HCT116 (cell line): ENCODE measurements at regions not wholly inside any gene's neighbourhood (a gene's known extent, or its start where the extent isn't known, plus 50 kb on each side); places are given as distances from the start of the nearest gene placed in this dataset.

Experiments used
- ATAC-seq: fragments of 200-7000 bp; cut with Tn5 transposase; 2 replicates; pipeline ENCODE4 v1.9.1; 2020; ENCODE audit warnings: mild to moderate bottlenecking, moderate library complexity
- BruUV-seq: library from RNA; stranded (reverse); fragments of 400-500 nt; replicated peaks from 2 replicates; lab custom pipeline; 2021; lab: Mats Ljungman, UMichigan
- CTCF ChIA-PET: fragments of 300-600 bp; sonication (Branson Sonifier 250); formaldehyde crosslinking; loops from one replicate; lab custom pipeline; 2021; ENCODE audit warnings: antibody characterized with exemption; lab: Charles Lee
- POLR2A ChIA-PET: fragments of 300-600, 350-600 bp; sonication (Branson Sonifier 250); formaldehyde crosslinking; loops from one replicate; lab custom pipeline; 2021; ENCODE audit warnings: antibody characterized with exemption; lab: Charles Lee
- RAD21 ChIA-PET, 2 experiments: fragments of 300-600 bp; sonication (Branson Sonifier 250); formaldehyde crosslinking; loops; one replicate each; lab custom pipeline; 2023; ENCODE audit warnings: low total read pairs in 2 of 2; ENCODE audit not compliant: uncharacterized antibody in 2 of 2, unreplicated experiment in 2 of 2, low non-redundant PET in 1 of 2; lab: Charles Lee
- DNase-seq: peaks from one replicate; pipeline ENCODE4 v3.0.0-alpha.2; 2010; ENCODE audit warnings: low read depth, low spot score
- H2AFZ ChIP-seq: fragments of 200-600 bp; shearing (Covaris generic), sonication (generic); 2 replicates; pipeline ENCODE4 v1.6.1; 2017; ENCODE audit warnings: low read depth, mixed run types, mixed read lengths, antibody characterized with exemption, low read length; ENCODE audit not compliant: poor library complexity, severe bottlenecking
- H3K27ac ChIP-seq: 2 replicates; pipeline ENCODE4 v1.5.1; 2012; ENCODE audit warnings: low read depth, low read length
- H3K27me3 ChIP-seq: fragments of 200-600 bp; sonication (generic); 2 replicates; pipeline ENCODE4 v1.6.1; 2016; ENCODE audit warnings: mixed run types, low read length, mixed read lengths; ENCODE audit not compliant: insufficient read depth
- H3K36me3 ChIP-seq, 2 experiments: fragments of 200-500 bp in 1 of 2; fragments of 200-600 bp in 1 of 2; sonication (Bioruptor generic) in 1 of 2; sonication (generic) in 1 of 2; 2 replicates each; pipeline versions ENCODE4 v1.5.1 to v1.6.1; 2014 to 2016; ENCODE audit warnings: low read length in 2 of 2, inconsistent platforms in 1 of 2, mixed read lengths in 1 of 2, mixed run types in 1 of 2; ENCODE audit not compliant: insufficient read depth in 2 of 2, control insufficient read depth in 1 of 2
- H3K4me1 ChIP-seq, 2 experiments: fragments of 200-600 bp in 1 of 2; sonication (generic) in 1 of 2; 2 replicates each; pipeline versions ENCODE4 v1.5.1 to v1.6.1; 2012 to 2017; ENCODE audit warnings: low read length in 2 of 2, inconsistent platforms in 1 of 2, mild to moderate bottlenecking in 1 of 2, mixed read lengths in 1 of 2, mixed run types in 1 of 2, moderate library complexity in 1 of 2; ENCODE audit not compliant: insufficient read depth in 2 of 2, control insufficient read depth in 1 of 2
- H3K4me2 ChIP-seq: fragments of 200-600 bp; sonication (generic); 2 replicates; pipeline ENCODE4 v1.6.1; 2017; ENCODE audit warnings: mixed run types, low read length, mixed read lengths
- H3K4me3 ChIP-seq, 2 experiments: fragments of 200-600 bp in 1 of 2; sonication (generic) in 1 of 2; replicated peaks in 1 of 2; 2 replicates each; pipeline ENCODE4 v1.5.1; 2011 to 2016; ENCODE audit warnings: low read length in 2 of 2, control low read depth in 1 of 2, low read depth in 1 of 2, mild to moderate bottlenecking in 1 of 2, mixed read lengths in 1 of 2, mixed run types in 1 of 2
- H3K79me2 ChIP-seq: fragments of 200-600 bp; sonication (generic); 2 replicates; pipeline ENCODE4 v1.6.1; 2017; ENCODE audit warnings: mild to moderate bottlenecking, mixed run types, low read length, moderate library complexity, mixed read lengths; ENCODE audit not compliant: insufficient read depth
- H3K9ac ChIP-seq: fragments of 200-600 bp; sonication (generic); 2 replicates; pipeline ENCODE4 v1.6.1; 2016; ENCODE audit warnings: low read length, mixed read lengths
- H3K9me2 ChIP-seq: fragments of 200-600 bp; sonication (generic), shearing (Covaris generic); 2 replicates; pipeline ENCODE4 v1.6.1; 2017; ENCODE audit warnings: mixed run types, mild to moderate bottlenecking, moderate library complexity; ENCODE audit not compliant: insufficient read depth
- H3K9me3 ChIP-seq, 2 experiments: fragments of 200-500 bp in 1 of 2; fragments of 200-600 bp in 1 of 2; sonication (Bioruptor generic) in 1 of 2; sonication (generic) in 1 of 2; 2 replicates each; pipeline ENCODE4 v1.6.1; 2014 to 2017; ENCODE audit warnings: low read length in 2 of 2, mixed read lengths in 2 of 2, inconsistent platforms in 1 of 2, low read depth in 1 of 2, mild to moderate bottlenecking in 1 of 2, mixed run types in 1 of 2, moderate library complexity in 1 of 2; ENCODE audit not compliant: control insufficient read depth in 1 of 2, insufficient read depth in 1 of 2
- H4K20me1 ChIP-seq: fragments of 200-600 bp; sonication (generic), shearing (Covaris generic); 2 replicates; pipeline ENCODE4 v1.6.1; 2017; ENCODE audit warnings: mixed run types, mild to moderate bottlenecking, moderate library complexity; ENCODE audit not compliant: insufficient read depth
- EZH2phosphoT487 ChIP-seq: fragments of 200-600 bp; IDR thresholded peaks from 2 replicates; pipeline ENCODE4 v1.6.1; 2018; ENCODE audit warnings: antibody characterized with exemption, borderline replicate concordance
- JUND ChIP-seq: IDR thresholded peaks from 2 replicates; pipeline ENCODE4 v1.6.1; 2012
- MAX ChIP-seq: IDR thresholded peaks from 2 replicates; pipeline ENCODE4 v1.6.1; 2012
- RAD21 ChIP-seq: IDR thresholded peaks from 2 replicates; pipeline ENCODE4 v1.6.1; 2012; ENCODE audit warnings: low read depth, mild to moderate bottlenecking
- SP1 ChIP-seq: IDR thresholded peaks from 2 replicates; pipeline ENCODE4 v1.6.1; 2012; ENCODE audit warnings: low read depth
- SRF ChIP-seq: IDR thresholded peaks from 2 replicates; pipeline ENCODE4 v1.6.1; 2012; ENCODE audit warnings: low read depth
- intact Hi-C: fragments of 100-400 bp; cut with micrococcal nuclease; formaldehyde crosslinking; loops from 2 replicates; pipeline ENCODE4 v1.10.0; 2022
- TF ChIP-seq, protein P1 (sequence below): IDR thresholded peaks from 2 replicates; pipeline ENCODE4 v1.6.1; 2011; ENCODE audit warnings: mild to moderate bottlenecking, low read length, moderate library complexity; ENCODE audit not compliant: insufficient replicate concordance; ENCODE audit errors: extremely low read depth
- TF ChIP-seq, protein P2 (sequence below): IDR thresholded peaks from 2 replicates; pipeline ENCODE4 v1.6.1; 2012
- TF ChIP-seq, protein P3 (sequence below), 3 experiments: fragments of 200-600 bp in 1 of 3; sonication (generic) in 1 of 3; IDR thresholded peaks in 2 of 3; conservative IDR thresholded peaks in 1 of 3; 2 replicates each; pipeline ENCODE4 v1.5.1; 2012 to 2017; ENCODE audit warnings: low read depth in 2 of 3, low read length in 2 of 3, antibody characterized with exemption in 1 of 3, borderline replicate concordance in 1 of 3, control low read depth in 1 of 3, mild to moderate bottlenecking in 1 of 3, mixed read lengths in 1 of 3, mixed run types in 1 of 3, moderate library complexity in 1 of 3; ENCODE audit not compliant: insufficient read depth in 1 of 3

GRCh38 chr6:102195311-102195710 lies 801.8 kb downstream of the GRIK2 start:
- H3K27ac ChIP-seq = no peak overlapping the region
- no peaks in the 10 kb centered on the region for H3K79me2 ChIP-seq
- H3K9me3 ChIP-seq = peaks cover 11 to 14% of the 10 kb centered on the region in 2 experiments; a peak in 3 of 4 replicates
- intact Hi-C loops = no loop called here
- H3K4me2 ChIP-seq = no peak overlapping the region
- H2AFZ ChIP-seq = no peak overlapping the region
- no peak for ATAC-seq
- ChIA-PET CTCF (no interaction called here), POLR2A (no interaction called here), RAD21 (no interaction called here)
- BruUV-seq = no TSS peak
- TF ChIP-seq, protein P1, sequence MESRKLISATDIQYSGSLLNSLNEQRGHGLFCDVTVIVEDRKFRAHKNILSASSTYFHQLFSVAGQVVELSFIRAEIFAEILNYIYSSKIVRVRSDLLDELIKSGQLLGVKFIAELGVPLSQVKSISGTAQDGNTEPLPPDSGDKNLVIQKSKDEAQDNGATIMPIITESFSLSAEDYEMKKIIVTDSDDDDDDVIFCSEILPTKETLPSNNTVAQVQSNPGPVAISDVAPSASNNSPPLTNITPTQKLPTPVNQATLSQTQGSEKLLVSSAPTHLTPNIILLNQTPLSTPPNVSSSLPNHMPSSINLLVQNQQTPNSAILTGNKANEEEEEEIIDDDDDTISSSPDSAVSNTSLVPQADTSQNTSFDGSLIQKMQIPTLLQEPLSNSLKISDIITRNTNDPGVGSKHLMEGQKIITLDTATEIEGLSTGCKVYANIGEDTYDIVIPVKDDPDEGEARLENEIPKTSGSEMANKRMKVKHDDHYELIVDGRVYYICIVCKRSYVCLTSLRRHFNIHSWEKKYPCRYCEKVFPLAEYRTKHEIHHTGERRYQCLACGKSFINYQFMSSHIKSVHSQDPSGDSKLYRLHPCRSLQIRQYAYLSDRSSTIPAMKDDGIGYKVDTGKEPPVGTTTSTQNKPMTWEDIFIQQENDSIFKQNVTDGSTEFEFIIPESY = no peak
- TF ChIP-seq SRF (no peak), SP1 (no peak)
- TF ChIP-seq, protein P2, sequence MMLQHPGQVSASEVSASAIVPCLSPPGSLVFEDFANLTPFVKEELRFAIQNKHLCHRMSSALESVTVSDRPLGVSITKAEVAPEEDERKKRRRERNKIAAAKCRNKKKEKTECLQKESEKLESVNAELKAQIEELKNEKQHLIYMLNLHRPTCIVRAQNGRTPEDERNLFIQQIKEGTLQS = no peak
- no peaks in the 10 kb centered on the region for H4K20me1 ChIP-seq
- no peaks in the 10 kb centered on the region for H3K36me3 ChIP-seq
- no peak overlapping the region for H3K4me3 ChIP-seq
- DNase-seq = no peak
- no peaks in the 10 kb centered on the region for H3K27me3 ChIP-seq
- no peaks in the 10 kb centered on the region for H3K4me1 ChIP-seq
- no peaks in the 10 kb centered on the region for H3K9me2 ChIP-seq
- H3K9ac ChIP-seq = no peak overlapping the region

GRCh38 chr6:102197211-102197610 lies 803.7 kb downstream of the GRIK2 start:
- BruUV-seq = no TSS peak
- TF ChIP-seq SRF (no peak), EZH2phosphoT487 (no peak), JUND (no peak), MAX (no peak), RAD21 (no peak)
- TF ChIP-seq, protein P3, sequence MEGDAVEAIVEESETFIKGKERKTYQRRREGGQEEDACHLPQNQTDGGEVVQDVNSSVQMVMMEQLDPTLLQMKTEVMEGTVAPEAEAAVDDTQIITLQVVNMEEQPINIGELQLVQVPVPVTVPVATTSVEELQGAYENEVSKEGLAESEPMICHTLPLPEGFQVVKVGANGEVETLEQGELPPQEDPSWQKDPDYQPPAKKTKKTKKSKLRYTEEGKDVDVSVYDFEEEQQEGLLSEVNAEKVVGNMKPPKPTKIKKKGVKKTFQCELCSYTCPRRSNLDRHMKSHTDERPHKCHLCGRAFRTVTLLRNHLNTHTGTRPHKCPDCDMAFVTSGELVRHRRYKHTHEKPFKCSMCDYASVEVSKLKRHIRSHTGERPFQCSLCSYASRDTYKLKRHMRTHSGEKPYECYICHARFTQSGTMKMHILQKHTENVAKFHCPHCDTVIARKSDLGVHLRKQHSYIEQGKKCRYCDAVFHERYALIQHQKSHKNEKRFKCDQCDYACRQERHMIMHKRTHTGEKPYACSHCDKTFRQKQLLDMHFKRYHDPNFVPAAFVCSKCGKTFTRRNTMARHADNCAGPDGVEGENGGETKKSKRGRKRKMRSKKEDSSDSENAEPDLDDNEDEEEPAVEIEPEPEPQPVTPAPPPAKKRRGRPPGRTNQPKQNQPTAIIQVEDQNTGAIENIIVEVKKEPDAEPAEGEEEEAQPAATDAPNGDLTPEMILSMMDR (IDR thresholded peaks at IDR 0.05 in 2 of 3, conservative IDR thresholded peaks at IDR 0.05 in 1 of 3; ENCODE audit: borderline replicate concordance in 1 of 3, insufficient read depth in 1 of 3, low read depth in 2 of 3, low read length in 2 of 3) = no peak
- Histone ChIP-seq H3K4me3 (no peak overlapping the region), H3K27me3 (no peaks in the 10 kb centered on the region), H3K4me1 (no peaks in the 10 kb centered on the region), H3K4me2 (no peak overlapping the region), H4K20me1 (no peaks in the 10 kb centered on the region), H3K9me2 (no peaks in the 10 kb centered on the region), H3K27ac (no peak overlapping the region), H3K36me3 (no peaks in the 10 kb centered on the region), H3K9ac (no peak overlapping the region), H2AFZ (no peak overlapping the region), H3K79me2 (no peaks in the 10 kb centered on the region), H3K9me3 (peaks cover 11 to 14% of the 10 kb centered on the region in 2 experiments; a peak in 3 of 4 replicates)
- ATAC-seq (no peak), DNase-seq (no peak)
- RAD21 ChIA-PET = no interaction called here
- CTCF ChIA-PET = no interaction called here
- intact Hi-C loops = no loop called here
- POLR2A ChIA-PET = no interaction called here
